ENCODE measurements at regions not wholly inside any gene's neighbourhood (a gene's known extent, or its start where the extent isn't known, plus 50 kb on each side); places are given as distances from the start of the nearest gene placed in this dataset.

DNA sequence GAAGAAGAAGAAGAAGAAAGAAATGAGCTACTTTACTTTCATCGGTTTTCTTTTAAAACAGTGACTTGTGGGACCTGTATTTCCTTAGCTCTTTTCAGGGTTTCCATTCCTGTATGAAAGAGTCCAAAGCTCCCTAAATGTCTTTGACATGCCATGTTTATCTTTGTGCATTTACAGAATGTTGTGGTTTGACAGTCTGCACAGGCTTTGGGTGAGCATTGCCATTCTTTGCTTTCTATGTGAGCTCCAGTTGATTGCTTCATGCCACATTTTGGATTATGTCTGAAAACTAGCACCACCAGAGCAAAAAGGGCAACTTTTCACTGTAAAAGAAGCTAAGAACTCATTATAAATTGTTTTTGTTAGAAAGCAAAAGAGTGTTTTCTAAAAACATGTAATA lies 733.4 kb downstream of the TLE4 start:
- H3K27ac ChIP-seq, result no peak overlapping the region
- TF ChIP-seq, protein P1, sequence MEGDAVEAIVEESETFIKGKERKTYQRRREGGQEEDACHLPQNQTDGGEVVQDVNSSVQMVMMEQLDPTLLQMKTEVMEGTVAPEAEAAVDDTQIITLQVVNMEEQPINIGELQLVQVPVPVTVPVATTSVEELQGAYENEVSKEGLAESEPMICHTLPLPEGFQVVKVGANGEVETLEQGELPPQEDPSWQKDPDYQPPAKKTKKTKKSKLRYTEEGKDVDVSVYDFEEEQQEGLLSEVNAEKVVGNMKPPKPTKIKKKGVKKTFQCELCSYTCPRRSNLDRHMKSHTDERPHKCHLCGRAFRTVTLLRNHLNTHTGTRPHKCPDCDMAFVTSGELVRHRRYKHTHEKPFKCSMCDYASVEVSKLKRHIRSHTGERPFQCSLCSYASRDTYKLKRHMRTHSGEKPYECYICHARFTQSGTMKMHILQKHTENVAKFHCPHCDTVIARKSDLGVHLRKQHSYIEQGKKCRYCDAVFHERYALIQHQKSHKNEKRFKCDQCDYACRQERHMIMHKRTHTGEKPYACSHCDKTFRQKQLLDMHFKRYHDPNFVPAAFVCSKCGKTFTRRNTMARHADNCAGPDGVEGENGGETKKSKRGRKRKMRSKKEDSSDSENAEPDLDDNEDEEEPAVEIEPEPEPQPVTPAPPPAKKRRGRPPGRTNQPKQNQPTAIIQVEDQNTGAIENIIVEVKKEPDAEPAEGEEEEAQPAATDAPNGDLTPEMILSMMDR (conservative IDR thresholded peaks at IDR 0.05), result no peak
- no peak for TF ChIP-seq ZFX (IDR thresholded peaks at IDR 0.05)

DNA sequence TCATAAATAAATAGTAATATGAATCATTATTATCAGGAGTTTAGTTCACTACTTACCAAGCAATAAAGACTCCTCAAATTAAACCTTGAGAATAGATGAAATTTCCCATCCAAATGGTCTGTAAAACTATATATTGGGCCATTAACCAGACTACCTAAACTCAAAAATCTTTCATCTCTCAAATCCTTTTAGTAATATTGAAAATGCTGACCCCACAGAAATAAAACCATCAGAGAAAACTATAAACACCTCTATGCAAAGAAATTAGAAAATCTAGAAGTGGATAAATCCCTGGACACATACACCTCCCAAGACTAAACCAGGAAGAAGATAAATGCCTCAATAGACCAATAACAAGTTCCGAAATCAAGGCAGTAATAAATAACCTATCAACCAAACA lies 723.2 kb downstream of the TLE4 start:
- TF ChIP-seq, protein P1 (conservative IDR thresholded peaks at IDR 0.05), result no peak
- TF ChIP-seq ZFX (IDR thresholded peaks at IDR 0.05), result no peak
- H3K27ac ChIP-seq, result no peak overlapping the region

DNA sequence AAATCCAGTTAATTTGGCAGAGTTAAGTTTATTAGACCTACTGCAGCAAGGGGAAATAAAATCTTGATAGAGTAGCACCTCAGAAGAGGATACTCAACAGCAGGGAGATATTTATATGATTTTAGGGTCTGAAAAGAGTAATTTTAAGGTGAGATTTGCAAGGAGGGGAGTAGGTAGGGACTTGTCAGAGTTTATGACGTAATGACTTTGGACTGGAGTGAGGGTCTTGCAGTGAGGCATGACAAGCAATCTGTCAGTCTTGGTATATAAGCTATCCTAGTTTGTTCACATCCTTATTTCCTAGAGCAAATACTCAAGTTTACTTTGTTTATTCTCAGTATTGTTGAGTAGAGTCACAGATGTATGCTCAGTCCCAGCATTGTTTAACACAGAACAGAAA lies 722.6 kb downstream of the TLE4 start:
- H3K27ac ChIP-seq, result no peak overlapping the region
- TF ChIP-seq, protein P1 (conservative IDR thresholded peaks at IDR 0.05), result no peak
- no peak for TF ChIP-seq ZFX (IDR thresholded peaks at IDR 0.05)

DNA sequence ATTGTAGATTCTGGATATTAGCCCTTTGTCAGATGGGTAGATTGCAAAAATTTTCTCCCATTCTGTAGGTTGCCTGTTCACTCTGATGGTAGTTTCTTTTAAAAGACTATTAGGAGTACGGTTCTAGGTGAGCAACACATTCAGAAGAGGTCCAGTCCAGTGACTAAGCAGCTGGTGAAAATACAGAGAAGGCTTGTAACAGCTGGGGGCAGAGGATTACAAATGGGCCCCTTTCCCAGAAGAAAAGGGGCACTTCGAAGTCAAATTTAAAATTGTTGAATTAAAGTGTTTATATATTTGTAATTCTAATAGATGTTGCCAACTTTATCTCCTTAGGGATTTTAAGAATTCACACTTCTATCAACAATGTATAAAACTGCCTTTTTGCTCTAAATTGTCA lies 720.5 kb downstream of the TLE4 start:
- no peak overlapping the region for H3K27ac ChIP-seq
- TF ChIP-seq, protein P1 (conservative IDR thresholded peaks at IDR 0.05), result no peak
- no peak for TF ChIP-seq ZFX (IDR thresholded peaks at IDR 0.05)

DNA sequence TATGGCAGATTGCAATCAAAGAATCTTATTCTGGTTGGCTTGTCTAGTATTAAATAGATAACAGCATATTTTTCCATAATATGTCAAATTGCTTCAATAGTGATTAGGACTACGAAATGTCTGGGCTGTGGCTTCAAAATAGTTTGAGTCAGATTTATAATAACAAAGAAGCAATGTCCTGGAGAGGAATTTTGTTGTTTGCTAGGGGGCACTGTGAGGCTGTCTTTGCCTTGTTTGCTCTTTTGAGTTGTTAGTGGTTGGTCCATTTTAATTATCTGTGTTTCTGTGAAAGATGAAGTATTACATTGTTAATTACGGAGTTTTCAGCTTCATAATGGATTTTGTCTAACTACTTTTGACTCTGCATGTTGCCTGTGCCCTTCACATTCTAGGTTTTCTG lies 713.6 kb downstream of the TLE4 start:
- H3K27ac ChIP-seq, result no peak overlapping the region
- no peak for TF ChIP-seq ZFX (IDR thresholded peaks at IDR 0.05)
- TF ChIP-seq, protein P1 (conservative IDR thresholded peaks at IDR 0.05), result peak; percentile 65

GRCh38 chr9:80282766-80283165 lies 711.0 kb downstream of the TLE4 start:
- TF ChIP-seq, protein P1 (conservative IDR thresholded peaks at IDR 0.05), result no peak
- no peak for TF ChIP-seq ZFX (IDR thresholded peaks at IDR 0.05)

DNA sequence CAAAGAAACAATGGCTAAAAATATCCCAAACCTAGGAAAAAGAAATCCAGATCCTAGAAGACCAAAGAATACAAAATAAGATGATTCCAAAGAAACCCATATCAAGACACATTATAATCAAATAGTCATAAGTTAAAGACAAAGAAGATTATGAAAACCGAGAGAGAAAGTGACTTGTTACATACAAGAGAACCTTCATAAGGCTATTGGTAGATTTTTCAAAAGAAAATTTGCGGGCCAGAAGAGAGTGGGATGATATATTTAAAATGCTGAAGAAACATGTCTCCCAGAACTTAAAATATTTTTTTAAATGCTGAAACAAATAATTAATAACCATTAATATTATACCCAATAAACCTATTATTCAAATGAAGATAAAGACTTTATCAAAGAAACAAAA lies 687.3 kb downstream of the TLE4 start:
- no peak overlapping the region for H3K27ac ChIP-seq
- no peak for TF ChIP-seq ZFX (IDR thresholded peaks at IDR 0.05)
- TF ChIP-seq, protein P1 (conservative IDR thresholded peaks at IDR 0.05), result no peak

More at GRCh38 chr9:80282766-80283165, 711.0 kb downstream of the TLE4 start:
- H3K27ac ChIP-seq, result no peak overlapping the region

Data from C4-2B (cell line).